CD4-positive, alpha-beta T cell (primary cell): ENCODE measurements at regions not wholly inside any gene's neighbourhood (a gene's known extent, or its start where the extent isn't known, plus 50 kb on each side); places are given as distances from the start of the nearest gene placed in this dataset.

Experiments used
- ATAC-seq: fragments of 200-7000 bp; cut with Tn5 transposase; one replicate; pipeline ENCODE4 v1.10.0; 2022; ENCODE audit warnings: mild to moderate bottlenecking; ENCODE audit not compliant: poor library complexity
- CTCF ChIA-PET: fragments of 350-600 bp; sonication (Branson Sonifier 250); formaldehyde crosslinking; loops from one replicate; lab custom pipeline; 2021; ENCODE audit warnings: antibody characterized with exemption, inconsistent platforms; lab: Charles Lee
- POLR2A ChIA-PET: fragments of 350-600 bp; sonication (Branson Sonifier 250); formaldehyde crosslinking; loops from one replicate; lab custom pipeline; 2021; ENCODE audit warnings: antibody characterized with exemption, inconsistent platforms; lab: Charles Lee
- DNase-seq, 14 experiments: peaks; one replicate each; pipeline ENCODE4 v3.0.0-alpha.2; 2013 to 2020; ENCODE audit warnings: mixed read lengths in 2 of 14
- H3K27ac ChIP-seq, 2 donors: one replicate each; pipeline versions ENCODE4 v1.5.1 to v1.7.0; 2013; ENCODE audit warnings: low read length in 2 of 2, low read depth in 1 of 2, mild to moderate bottlenecking in 1 of 2
- H3K27me3 ChIP-seq, 2 experiments: 1 replicate in 1 of 2; 2 replicates in 1 of 2; pipeline versions ENCODE4 v1.6.1 to v1.7.0; 2013; ENCODE audit warnings: low read length in 2 of 2, control low read depth in 1 of 2, mild to moderate bottlenecking in 1 of 2, moderate library complexity in 1 of 2; ENCODE audit not compliant: insufficient read depth in 2 of 2, control insufficient read depth in 1 of 2
- H3K36me3 ChIP-seq: one replicate; pipeline ENCODE4 v1.6.1; 2013; ENCODE audit warnings: low read length, control low read depth; ENCODE audit not compliant: insufficient read depth
- H3K4me1 ChIP-seq: one replicate; pipeline ENCODE4 v1.6.1; 2013; ENCODE audit warnings: low read length, control low read depth; ENCODE audit not compliant: insufficient read depth
- H3K4me3 ChIP-seq: one replicate; pipeline ENCODE4 v1.5.1; 2013; ENCODE audit warnings: mild to moderate bottlenecking, low read length, moderate library complexity
- H3K9me3 ChIP-seq, 2 experiments: 1 replicate in 1 of 2; 2 replicates in 1 of 2; pipeline versions ENCODE4 v1.6.1 to v1.7.0; 2013; ENCODE audit warnings: low read length in 2 of 2, mild to moderate bottlenecking in 2 of 2, control low read depth in 1 of 2, moderate library complexity in 1 of 2; ENCODE audit not compliant: control insufficient read depth in 1 of 2, insufficient read depth in 1 of 2
- H3K27ac Mint-ChIP-seq: one replicate; pipeline ENCODE4 v1.8.0; 2020; ENCODE audit warnings: mixed read lengths
- H3K27me3 Mint-ChIP-seq: one replicate; pipeline ENCODE4 v1.8.0; 2021; ENCODE audit warnings: mixed read lengths
- H3K36me3 Mint-ChIP-seq: one replicate; pipeline ENCODE4 v1.8.0; 2021; ENCODE audit warnings: low read depth, mixed read lengths
- H3K4me1 Mint-ChIP-seq: one replicate; pipeline ENCODE4 v1.8.0; 2021; ENCODE audit warnings: low read depth, mixed read lengths
- H3K4me3 Mint-ChIP-seq: one replicate; pipeline ENCODE4 v1.8.0; 2020; ENCODE audit warnings: mild to moderate bottlenecking, mixed read lengths
- H3K9me3 Mint-ChIP-seq: one replicate; pipeline ENCODE4 v1.8.0; 2020; ENCODE audit warnings: mixed read lengths
- intact Hi-C, 2 experiments: fragments of 100-400 bp; cut with DNase I in 1 of 2; cut with micrococcal nuclease in 1 of 2; formaldehyde crosslinking; loops; one replicate each; pipeline versions ENCODE4 v1.15.1 to v1.9.0; 2023 to 2025; cut with DNase I, micrococcal nuclease
- TF ChIP-seq, protein P1 (sequence below): fragments of 200-600 bp; IDR thresholded peaks from one replicate; pipeline ENCODE4 v1.8.0; 2022; ENCODE audit warnings: antibody characterized with exemption, mild to moderate bottlenecking

DNA sequence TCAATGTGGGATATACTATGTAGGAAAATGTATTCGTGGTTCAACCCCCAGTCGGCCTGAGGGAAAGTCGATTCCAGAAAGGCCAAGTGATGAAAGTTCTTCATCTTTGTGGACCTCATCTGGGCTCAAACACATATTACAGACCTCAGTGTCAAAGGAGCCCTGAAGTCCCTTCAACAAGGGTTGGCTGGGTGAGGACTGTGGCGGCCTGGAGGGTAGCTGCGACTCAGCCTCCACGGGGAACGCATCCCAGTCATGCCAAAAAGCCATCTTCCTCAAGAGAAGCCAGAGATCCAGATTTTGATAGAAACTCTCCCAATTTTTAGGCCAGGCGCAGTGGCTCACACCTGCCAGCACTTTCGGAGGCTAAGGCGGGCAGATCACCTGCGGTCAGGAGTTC lies 158.6 kb upstream of the PTPN1 start:
- intact Hi-C loops, result no loop called here
- peaks cover 3% of the 10 kb centered on the region for H3K4me1 Mint-ChIP-seq
- ChIA-PET CTCF (no interaction called here), POLR2A (no interaction called here)
- Histone ChIP-seq H3K27ac (no peak overlapping the region), H3K4me1 (peaks cover 14% of the 10 kb centered on the region), H3K4me3 (no peak overlapping the region), H3K27me3 (no peaks in the 10 kb centered on the region), H3K9me3 (no peaks in the 10 kb centered on the region), H3K36me3 (no peaks in the 10 kb centered on the region)
- DNase-seq, result no peak
- ATAC-seq, result no peak
- H3K4me3 Mint-ChIP-seq, result no peak overlapping the region
- no peaks in the 10 kb centered on the region for H3K9me3 Mint-ChIP-seq
- H3K27ac Mint-ChIP-seq, result no peak overlapping the region
- H3K36me3 Mint-ChIP-seq, result no peaks in the 10 kb centered on the region
- H3K27me3 Mint-ChIP-seq, result no peaks in the 10 kb centered on the region
- TF ChIP-seq, protein P1, sequence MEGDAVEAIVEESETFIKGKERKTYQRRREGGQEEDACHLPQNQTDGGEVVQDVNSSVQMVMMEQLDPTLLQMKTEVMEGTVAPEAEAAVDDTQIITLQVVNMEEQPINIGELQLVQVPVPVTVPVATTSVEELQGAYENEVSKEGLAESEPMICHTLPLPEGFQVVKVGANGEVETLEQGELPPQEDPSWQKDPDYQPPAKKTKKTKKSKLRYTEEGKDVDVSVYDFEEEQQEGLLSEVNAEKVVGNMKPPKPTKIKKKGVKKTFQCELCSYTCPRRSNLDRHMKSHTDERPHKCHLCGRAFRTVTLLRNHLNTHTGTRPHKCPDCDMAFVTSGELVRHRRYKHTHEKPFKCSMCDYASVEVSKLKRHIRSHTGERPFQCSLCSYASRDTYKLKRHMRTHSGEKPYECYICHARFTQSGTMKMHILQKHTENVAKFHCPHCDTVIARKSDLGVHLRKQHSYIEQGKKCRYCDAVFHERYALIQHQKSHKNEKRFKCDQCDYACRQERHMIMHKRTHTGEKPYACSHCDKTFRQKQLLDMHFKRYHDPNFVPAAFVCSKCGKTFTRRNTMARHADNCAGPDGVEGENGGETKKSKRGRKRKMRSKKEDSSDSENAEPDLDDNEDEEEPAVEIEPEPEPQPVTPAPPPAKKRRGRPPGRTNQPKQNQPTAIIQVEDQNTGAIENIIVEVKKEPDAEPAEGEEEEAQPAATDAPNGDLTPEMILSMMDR, result no peak

DNA sequence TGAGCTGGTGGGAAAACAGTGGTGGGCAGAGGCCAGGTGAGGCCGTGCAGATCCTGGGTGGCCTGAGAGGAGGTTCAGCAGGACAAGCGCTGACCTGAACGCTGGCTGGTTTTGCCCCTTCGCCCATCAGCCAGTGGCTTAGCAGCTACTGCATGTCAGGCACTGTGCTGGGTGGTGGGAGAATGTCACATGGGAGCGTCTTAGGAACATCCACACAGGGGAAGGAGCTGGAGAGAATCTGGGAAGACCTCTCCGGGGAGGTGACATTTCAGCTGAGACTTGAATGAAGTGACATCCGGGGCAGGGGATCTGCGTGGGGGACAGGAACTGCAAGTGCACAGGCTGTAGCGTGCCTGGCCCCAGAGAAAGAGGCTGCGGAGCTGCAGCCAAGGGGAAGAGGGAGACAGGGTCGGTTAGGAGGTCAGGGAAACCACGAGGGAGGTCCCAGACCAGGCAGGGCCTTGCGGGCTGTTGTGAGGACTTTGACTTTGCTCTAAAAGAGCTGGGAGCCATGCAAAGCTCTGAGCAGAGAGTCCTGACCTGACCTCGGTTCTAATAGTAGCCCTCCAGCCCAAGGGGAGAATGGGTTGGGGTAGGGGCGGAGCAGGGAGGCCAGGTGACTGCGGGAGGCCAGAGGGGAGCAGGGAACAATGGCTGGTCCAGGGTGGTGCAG lies 156.8 kb upstream of the PTPN1 start:
- POLR2A ChIA-PET, result no interaction called here
- Mint-ChIP-seq H3K27ac (no peak overlapping the region), H3K4me3 (no peak overlapping the region), H3K36me3 (no peaks in the 10 kb centered on the region), H3K4me1 (no peaks in the 10 kb centered on the region), H3K9me3 (no peaks in the 10 kb centered on the region), H3K27me3 (no peaks in the 10 kb centered on the region)
- H3K27me3 ChIP-seq, result no peaks in the 10 kb centered on the region
- ATAC-seq, result no peak
- intact Hi-C loops, result no loop called here
- no peaks in the 10 kb centered on the region for H3K9me3 ChIP-seq
- no peaks in the 10 kb centered on the region for H3K36me3 ChIP-seq
- TF ChIP-seq, protein P1, result no peak
- H3K27ac ChIP-seq, result no peak overlapping the region
- no peak for DNase-seq
- peaks cover 4% of the 10 kb centered on the region for H3K4me1 ChIP-seq
- H3K4me3 ChIP-seq, result no peak overlapping the region
- CTCF ChIA-PET, result no interaction called here

DNA sequence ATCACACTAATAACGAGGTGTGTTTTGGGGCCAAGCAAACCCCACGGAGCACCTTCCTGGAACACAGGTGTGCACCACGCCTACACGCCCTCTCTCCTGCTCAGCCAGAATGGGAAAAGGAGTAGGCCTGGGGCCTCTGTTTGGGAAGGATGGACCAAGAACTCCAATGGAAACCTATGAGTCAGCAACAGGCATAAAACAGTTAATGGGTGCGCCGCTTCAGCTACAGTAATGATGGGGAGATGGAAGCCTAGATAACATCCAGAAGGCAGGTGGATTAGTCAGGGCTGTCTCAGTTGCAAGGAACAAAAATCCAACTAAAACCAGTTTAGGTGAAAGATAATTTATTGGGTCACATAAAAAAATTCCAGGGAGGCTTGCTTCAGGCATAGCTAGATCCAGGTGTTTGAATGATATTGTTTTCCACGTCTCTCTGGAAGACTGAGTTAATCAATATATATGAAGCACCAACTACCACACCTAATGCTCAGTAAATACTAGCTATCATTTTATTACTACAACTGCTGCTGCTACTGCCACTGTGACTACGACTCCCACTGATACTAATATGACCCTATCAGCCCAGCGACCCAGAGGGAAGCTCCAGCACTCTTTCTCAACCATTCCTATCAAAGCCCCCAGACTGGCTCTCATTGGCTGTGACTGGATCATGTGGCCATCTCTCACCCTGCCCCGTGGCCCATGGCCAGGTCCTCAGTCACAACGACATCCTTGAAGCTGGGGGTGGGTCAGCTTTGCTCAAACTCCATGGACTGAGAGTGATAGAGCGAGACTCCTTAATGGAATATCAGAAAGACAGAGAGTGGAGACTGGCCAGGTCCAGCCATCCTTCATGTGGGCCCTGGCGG lies 155.2 kb upstream of the PTPN1 start:
- TF ChIP-seq, protein P1, result no peak
- DNase-seq, result no peak
- H3K9me3 Mint-ChIP-seq, result no peaks in the 10 kb centered on the region
- POLR2A ChIA-PET, result no interaction called here
- no peaks in the 10 kb centered on the region for H3K27me3 Mint-ChIP-seq
- no peak overlapping the region for H3K27ac Mint-ChIP-seq
- H3K4me1 Mint-ChIP-seq, result no peaks in the 10 kb centered on the region
- no peaks in the 10 kb centered on the region for H3K36me3 Mint-ChIP-seq
- Histone ChIP-seq H3K36me3 (no peaks in the 10 kb centered on the region), H3K27me3 (no peaks in the 10 kb centered on the region), H3K9me3 (no peaks in the 10 kb centered on the region), H3K27ac (no peak overlapping the region), H3K4me1 (peaks cover 4% of the 10 kb centered on the region), H3K4me3 (no peak overlapping the region)
- CTCF ChIA-PET, result interaction anchor here (0.6 kb wide), 1 partner anchor 28 kb away, joined by 3 read pairs; no protein-coding TSS in a partner anchor
- no peak for ATAC-seq
- no peak overlapping the region for H3K4me3 Mint-ChIP-seq
- intact Hi-C loops, result no loop called here
